ENCODE measurements at regions not wholly inside any gene's neighbourhood (a gene's known extent, or its start where the extent isn't known, plus 50 kb on each side); places are given as distances from the start of the nearest gene placed in this dataset.

DNA sequence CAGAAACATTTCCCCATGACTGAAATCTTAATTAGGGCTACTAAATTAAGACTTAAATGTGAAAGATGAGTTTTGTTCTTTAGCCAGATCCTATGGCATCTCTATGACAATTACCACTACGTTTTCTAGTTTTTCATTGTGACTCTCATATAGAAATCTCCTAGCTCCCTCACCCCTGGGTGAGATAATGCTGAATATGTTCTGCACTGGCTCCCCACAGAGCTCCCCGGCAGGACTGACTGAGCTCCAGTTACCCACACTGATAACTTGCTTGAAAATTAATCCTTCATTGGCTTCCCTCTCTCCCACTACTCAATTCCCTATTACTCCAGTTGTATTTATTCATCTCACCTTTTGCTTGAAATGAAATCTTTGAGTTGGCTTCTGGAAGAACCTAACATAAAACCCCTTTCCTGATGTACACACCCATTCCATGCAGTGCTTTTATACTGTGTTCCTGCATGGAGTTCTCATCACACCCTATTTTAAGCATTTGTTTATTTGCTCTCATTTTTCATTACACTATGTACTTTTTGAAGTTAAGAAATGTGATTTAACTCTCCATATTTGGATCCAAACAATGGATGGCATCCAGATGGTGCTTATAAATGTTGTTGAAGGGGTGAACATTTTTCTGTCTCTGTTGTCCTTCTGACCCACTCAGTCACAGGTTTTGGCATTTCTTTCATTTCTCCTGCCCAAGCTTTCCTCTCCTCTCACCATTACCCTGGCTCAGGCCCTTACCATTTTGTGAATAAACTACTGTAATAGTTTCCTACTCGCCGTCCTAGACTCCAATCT lies 623.4 kb downstream of the SPRY1 start:
- ChIA-PET CTCF (interaction anchor here (1.5 kb wide), 1 partner anchor 8 kb away, joined by 5 read pairs; no protein-coding TSS in a partner anchor), POLR2A (no interaction called here)
- H3K36me3 ChIP-seq (ENCODE audit: control insufficient read depth, insufficient read depth, low read length), result no peaks in the 10 kb centered on the region
- no peaks in the 10 kb centered on the region for H3K27me3 ChIP-seq (ENCODE audit: control insufficient read depth, insufficient read depth, low read length)
- DNase-seq (ENCODE audit: low read depth), result no peak
- TF ChIP-seq, protein P1, sequence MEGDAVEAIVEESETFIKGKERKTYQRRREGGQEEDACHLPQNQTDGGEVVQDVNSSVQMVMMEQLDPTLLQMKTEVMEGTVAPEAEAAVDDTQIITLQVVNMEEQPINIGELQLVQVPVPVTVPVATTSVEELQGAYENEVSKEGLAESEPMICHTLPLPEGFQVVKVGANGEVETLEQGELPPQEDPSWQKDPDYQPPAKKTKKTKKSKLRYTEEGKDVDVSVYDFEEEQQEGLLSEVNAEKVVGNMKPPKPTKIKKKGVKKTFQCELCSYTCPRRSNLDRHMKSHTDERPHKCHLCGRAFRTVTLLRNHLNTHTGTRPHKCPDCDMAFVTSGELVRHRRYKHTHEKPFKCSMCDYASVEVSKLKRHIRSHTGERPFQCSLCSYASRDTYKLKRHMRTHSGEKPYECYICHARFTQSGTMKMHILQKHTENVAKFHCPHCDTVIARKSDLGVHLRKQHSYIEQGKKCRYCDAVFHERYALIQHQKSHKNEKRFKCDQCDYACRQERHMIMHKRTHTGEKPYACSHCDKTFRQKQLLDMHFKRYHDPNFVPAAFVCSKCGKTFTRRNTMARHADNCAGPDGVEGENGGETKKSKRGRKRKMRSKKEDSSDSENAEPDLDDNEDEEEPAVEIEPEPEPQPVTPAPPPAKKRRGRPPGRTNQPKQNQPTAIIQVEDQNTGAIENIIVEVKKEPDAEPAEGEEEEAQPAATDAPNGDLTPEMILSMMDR (IDR thresholded peaks at IDR 0.05; ENCODE audit: insufficient read depth, low read depth, low read length), result no peak
- H3K4me3 ChIP-seq (ENCODE audit: low read depth, low read length), result no peak overlapping the region

- TF ChIP-seq, protein P1 (IDR thresholded peaks at IDR 0.05; ENCODE audit: insufficient read depth, low read depth, low read length), result no peak
- POLR2A ChIA-PET, result no interaction called here
- Histone ChIP-seq H3K27me3 (ENCODE audit: control insufficient read depth, insufficient read depth, low read length) (no peaks in the 10 kb centered on the region), H3K36me3 (ENCODE audit: control insufficient read depth, insufficient read depth, low read length) (no peaks in the 10 kb centered on the region), H3K4me3 (ENCODE audit: low read depth, low read length) (no peak overlapping the region)
- CTCF ChIA-PET, result no interaction called here
- DNase-seq (ENCODE audit: low read depth), result no peak
Measured at GRCh38 chr4:124025000-124025399, 628.4 kb downstream of the SPRY1 start.

DNA sequence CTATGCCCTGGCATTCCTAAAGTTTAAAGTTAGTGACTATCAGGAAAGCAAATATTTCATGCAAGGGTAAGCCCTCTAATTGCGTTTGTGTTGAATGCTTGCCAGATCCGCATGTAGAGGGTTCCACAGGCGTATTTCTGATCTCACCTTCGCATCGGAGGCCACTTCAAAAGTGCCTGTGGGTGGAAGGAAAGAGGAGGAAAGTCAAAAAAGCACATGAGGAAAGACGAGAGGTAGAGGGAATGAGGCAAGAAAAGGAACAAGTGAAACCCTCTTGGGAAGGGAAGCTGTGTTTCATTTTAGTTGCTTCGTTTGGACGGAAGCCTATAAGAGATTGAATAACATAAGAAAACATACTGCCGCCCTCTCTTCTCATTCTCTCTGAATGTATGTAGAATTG lies 628.8 kb downstream of the SPRY1 start:
- CTCF ChIA-PET, result no interaction called here
- POLR2A ChIA-PET, result no interaction called here
- no peak for DNase-seq (ENCODE audit: low read depth)
- TF ChIP-seq, protein P1 (IDR thresholded peaks at IDR 0.05; ENCODE audit: insufficient read depth, low read depth, low read length), result no peak
- Histone ChIP-seq H3K27me3 (ENCODE audit: control insufficient read depth, insufficient read depth, low read length) (no peaks in the 10 kb centered on the region), H3K4me3 (ENCODE audit: low read depth, low read length) (no peak overlapping the region), H3K36me3 (ENCODE audit: control insufficient read depth, insufficient read depth, low read length) (no peaks in the 10 kb centered on the region)

GRCh38 chr4:124028182-124028581 lies 631.6 kb downstream of the SPRY1 start:
- POLR2A ChIA-PET, result no interaction called here
- no peak for DNase-seq (ENCODE audit: low read depth)
- Histone ChIP-seq H3K4me3 (ENCODE audit: low read depth, low read length) (no peak overlapping the region), H3K27me3 (ENCODE audit: control insufficient read depth, insufficient read depth, low read length) (no peaks in the 10 kb centered on the region), H3K36me3 (ENCODE audit: control insufficient read depth, insufficient read depth, low read length) (no peaks in the 10 kb centered on the region)
- TF ChIP-seq, protein P1 (IDR thresholded peaks at IDR 0.05; ENCODE audit: insufficient read depth, low read depth, low read length), result no peak
- CTCF ChIA-PET, result interaction anchor here (1.1 kb wide), 1 partner anchor 9 kb away, joined by 5 read pairs; no protein-coding TSS in a partner anchor

DNA sequence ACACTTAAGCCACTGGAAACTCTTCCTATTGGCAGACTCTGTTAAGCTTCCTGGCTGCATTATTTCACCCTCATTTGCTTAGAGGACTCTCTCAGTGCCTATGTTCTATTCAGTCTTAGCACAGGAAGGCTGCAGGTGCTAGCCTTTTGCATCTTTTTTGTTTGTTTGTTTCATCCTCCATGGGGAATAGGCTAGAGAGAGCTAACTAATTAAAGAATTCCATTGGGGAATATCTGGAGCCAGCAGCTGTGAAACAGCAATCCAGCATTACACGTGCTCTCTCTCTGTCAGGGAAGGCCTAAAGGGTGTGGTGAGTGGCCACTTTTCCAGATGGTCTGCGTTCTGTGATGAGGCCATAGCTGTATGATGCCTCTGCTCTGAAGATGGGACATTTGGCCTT lies 633.6 kb downstream of the SPRY1 start:
- H3K4me3 ChIP-seq (ENCODE audit: low read depth, low read length), result no peak overlapping the region
- POLR2A ChIA-PET, result no interaction called here
- no peaks in the 10 kb centered on the region for H3K36me3 ChIP-seq (ENCODE audit: control insufficient read depth, insufficient read depth, low read length)
- H3K27me3 ChIP-seq (ENCODE audit: control insufficient read depth, insufficient read depth, low read length), result no peaks in the 10 kb centered on the region
- CTCF ChIA-PET, result interaction anchor here (0.6 kb wide), 1 partner anchor 9 kb away, joined by 3 read pairs; no protein-coding TSS in a partner anchor
- TF ChIP-seq, protein P1 (IDR thresholded peaks at IDR 0.05; ENCODE audit: insufficient read depth, low read depth, low read length), result no peak
- no peak for DNase-seq (ENCODE audit: low read depth)
